CD4-positive, alpha-beta T cell (primary cell): ENCODE measurements at regions not wholly inside any gene's neighbourhood (a gene's known extent, or its start where the extent isn't known, plus 50 kb on each side); places are given as distances from the start of the nearest gene placed in this dataset.
A peak's percentile ranks its signal among the peaks of the same experiment; 100 is the strongest.
"Not testable (repeated sequence)": the region's sequence is repeated elsewhere in the genome, so short reads cannot be mapped to it uniquely, and the experiment has no call there.

Experiments
- ATAC-seq: fragments of 200-7000 bp; cut with Tn5 transposase; one replicate; pipeline ENCODE4 v1.10.0; 2022; ENCODE audit warnings: mild to moderate bottlenecking; ENCODE audit not compliant: poor library complexity
- CTCF ChIA-PET: fragments of 350-600 bp; sonication (Branson Sonifier 250); formaldehyde crosslinking; loops from one replicate; lab custom pipeline; 2021; ENCODE audit warnings: antibody characterized with exemption, inconsistent platforms; lab: Charles Lee
- POLR2A ChIA-PET: fragments of 350-600 bp; sonication (Branson Sonifier 250); formaldehyde crosslinking; loops from one replicate; lab custom pipeline; 2021; ENCODE audit warnings: antibody characterized with exemption, inconsistent platforms; lab: Charles Lee
- DNase-seq, 14 experiments: peaks; one replicate each; pipeline ENCODE4 v3.0.0-alpha.2; 2013 to 2020; ENCODE audit warnings: mixed read lengths in 2 of 14
- H3K27ac ChIP-seq, 2 donors: one replicate each; pipeline versions ENCODE4 v1.5.1 to v1.7.0; 2013; ENCODE audit warnings: low read length in 2 of 2, low read depth in 1 of 2, mild to moderate bottlenecking in 1 of 2
- H3K27me3 ChIP-seq, 2 experiments: 1 replicate in 1 of 2; 2 replicates in 1 of 2; pipeline versions ENCODE4 v1.6.1 to v1.7.0; 2013; ENCODE audit warnings: low read length in 2 of 2, control low read depth in 1 of 2, mild to moderate bottlenecking in 1 of 2, moderate library complexity in 1 of 2; ENCODE audit not compliant: insufficient read depth in 2 of 2, control insufficient read depth in 1 of 2
- H3K36me3 ChIP-seq: one replicate; pipeline ENCODE4 v1.6.1; 2013; ENCODE audit warnings: low read length, control low read depth; ENCODE audit not compliant: insufficient read depth
- H3K4me1 ChIP-seq: one replicate; pipeline ENCODE4 v1.6.1; 2013; ENCODE audit warnings: low read length, control low read depth; ENCODE audit not compliant: insufficient read depth
- H3K4me3 ChIP-seq: one replicate; pipeline ENCODE4 v1.5.1; 2013; ENCODE audit warnings: mild to moderate bottlenecking, low read length, moderate library complexity
- H3K9me3 ChIP-seq, 2 experiments: 1 replicate in 1 of 2; 2 replicates in 1 of 2; pipeline versions ENCODE4 v1.6.1 to v1.7.0; 2013; ENCODE audit warnings: low read length in 2 of 2, mild to moderate bottlenecking in 2 of 2, control low read depth in 1 of 2, moderate library complexity in 1 of 2; ENCODE audit not compliant: control insufficient read depth in 1 of 2, insufficient read depth in 1 of 2
- H3K27ac Mint-ChIP-seq: one replicate; pipeline ENCODE4 v1.8.0; 2020; ENCODE audit warnings: mixed read lengths
- H3K27me3 Mint-ChIP-seq: one replicate; pipeline ENCODE4 v1.8.0; 2021; ENCODE audit warnings: mixed read lengths
- H3K36me3 Mint-ChIP-seq: one replicate; pipeline ENCODE4 v1.8.0; 2021; ENCODE audit warnings: low read depth, mixed read lengths
- H3K4me1 Mint-ChIP-seq: one replicate; pipeline ENCODE4 v1.8.0; 2021; ENCODE audit warnings: low read depth, mixed read lengths
- H3K4me3 Mint-ChIP-seq: one replicate; pipeline ENCODE4 v1.8.0; 2020; ENCODE audit warnings: mild to moderate bottlenecking, mixed read lengths
- H3K9me3 Mint-ChIP-seq: one replicate; pipeline ENCODE4 v1.8.0; 2020; ENCODE audit warnings: mixed read lengths
- intact Hi-C, 2 experiments: fragments of 100-400 bp; cut with DNase I in 1 of 2; cut with micrococcal nuclease in 1 of 2; formaldehyde crosslinking; loops; one replicate each; pipeline versions ENCODE4 v1.15.1 to v1.9.0; 2023 to 2025; cut with DNase I, micrococcal nuclease
- TF ChIP-seq, protein P1 (sequence below): fragments of 200-600 bp; IDR thresholded peaks from one replicate; pipeline ENCODE4 v1.8.0; 2022; ENCODE audit warnings: antibody characterized with exemption, mild to moderate bottlenecking

DNA sequence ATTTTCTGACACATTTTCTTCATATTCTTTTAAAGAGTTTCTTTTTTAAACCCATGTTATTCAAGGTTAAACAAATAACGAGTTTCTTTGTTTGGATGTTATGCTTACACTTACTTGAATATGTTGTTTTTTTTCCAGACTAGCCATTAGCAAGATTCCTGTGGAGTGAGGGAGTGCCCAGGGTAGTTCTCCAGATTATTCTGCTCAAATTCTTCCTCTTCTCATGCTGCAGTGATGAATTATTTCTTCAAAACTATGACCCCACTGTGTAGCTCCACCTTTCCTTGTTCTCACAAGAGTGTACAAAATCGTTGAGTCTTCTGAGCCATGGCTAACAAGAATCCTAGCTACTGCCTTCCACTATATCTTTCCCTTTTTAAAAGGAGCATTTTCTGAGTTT lies 134.1 kb upstream of the ELOVL6 start:
- Mint-ChIP-seq H3K9me3 (no peaks in the 10 kb centered on the region), H3K36me3 (no peaks in the 10 kb centered on the region), H3K4me3 (no peak overlapping the region), H3K27me3 (peaks cover 47% of the 10 kb centered on the region), H3K27ac (no peak overlapping the region), H3K4me1 (no peaks in the 10 kb centered on the region)
- ChIA-PET CTCF (no interaction called here), POLR2A (no interaction called here)
- Histone ChIP-seq H3K27ac (no peak overlapping the region), H3K27me3 (peaks cover 0 to 5% of the 10 kb centered on the region in 2 experiments), H3K4me3 (no peak overlapping the region), H3K36me3 (no peaks in the 10 kb centered on the region), H3K4me1 (no peaks in the 10 kb centered on the region), H3K9me3 (peaks cover 0 to 9% of the 10 kb centered on the region in 2 experiments)
- DNase-seq (no peak), ATAC-seq (no peak)
- intact Hi-C loops, result no loop called here
- TF ChIP-seq, protein P1, sequence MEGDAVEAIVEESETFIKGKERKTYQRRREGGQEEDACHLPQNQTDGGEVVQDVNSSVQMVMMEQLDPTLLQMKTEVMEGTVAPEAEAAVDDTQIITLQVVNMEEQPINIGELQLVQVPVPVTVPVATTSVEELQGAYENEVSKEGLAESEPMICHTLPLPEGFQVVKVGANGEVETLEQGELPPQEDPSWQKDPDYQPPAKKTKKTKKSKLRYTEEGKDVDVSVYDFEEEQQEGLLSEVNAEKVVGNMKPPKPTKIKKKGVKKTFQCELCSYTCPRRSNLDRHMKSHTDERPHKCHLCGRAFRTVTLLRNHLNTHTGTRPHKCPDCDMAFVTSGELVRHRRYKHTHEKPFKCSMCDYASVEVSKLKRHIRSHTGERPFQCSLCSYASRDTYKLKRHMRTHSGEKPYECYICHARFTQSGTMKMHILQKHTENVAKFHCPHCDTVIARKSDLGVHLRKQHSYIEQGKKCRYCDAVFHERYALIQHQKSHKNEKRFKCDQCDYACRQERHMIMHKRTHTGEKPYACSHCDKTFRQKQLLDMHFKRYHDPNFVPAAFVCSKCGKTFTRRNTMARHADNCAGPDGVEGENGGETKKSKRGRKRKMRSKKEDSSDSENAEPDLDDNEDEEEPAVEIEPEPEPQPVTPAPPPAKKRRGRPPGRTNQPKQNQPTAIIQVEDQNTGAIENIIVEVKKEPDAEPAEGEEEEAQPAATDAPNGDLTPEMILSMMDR, result no peak

DNA sequence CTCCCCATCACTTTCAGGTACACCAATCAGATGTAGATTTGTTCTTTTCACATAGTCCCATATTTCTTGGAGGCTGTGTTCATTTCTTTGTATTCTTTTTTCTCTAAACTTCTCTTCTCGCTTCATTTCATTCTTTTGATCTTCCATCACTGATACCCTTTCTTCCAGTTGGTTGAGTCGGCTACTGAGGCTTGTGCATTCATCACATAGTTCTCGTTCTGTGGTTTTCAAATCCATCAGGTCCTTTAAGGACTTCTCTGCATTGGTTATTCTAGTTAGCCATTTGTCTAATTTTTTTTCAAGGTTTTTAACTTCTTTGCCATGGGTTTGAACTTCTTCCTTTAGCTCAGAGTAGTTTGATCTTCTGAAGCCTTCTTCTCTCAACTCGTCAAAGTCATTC lies 128.0 kb upstream of the ELOVL6 start:
- H3K9me3 ChIP-seq, intact Hi-C loops, H3K27ac Mint-ChIP-seq, H3K4me3 Mint-ChIP-seq, H3K36me3 Mint-ChIP-seq, CTCF ChIA-PET, H3K9me3 Mint-ChIP-seq, H3K27me3 ChIP-seq, H3K27ac ChIP-seq, POLR2A ChIA-PET, H3K4me3 ChIP-seq, H3K4me1 Mint-ChIP-seq, DNase-seq, ATAC-seq, H3K36me3 ChIP-seq, H3K4me1 ChIP-seq: not testable (repeated sequence)
- H3K27me3 Mint-ChIP-seq, result peaks cover 34% of the 10 kb centered on the region

DNA sequence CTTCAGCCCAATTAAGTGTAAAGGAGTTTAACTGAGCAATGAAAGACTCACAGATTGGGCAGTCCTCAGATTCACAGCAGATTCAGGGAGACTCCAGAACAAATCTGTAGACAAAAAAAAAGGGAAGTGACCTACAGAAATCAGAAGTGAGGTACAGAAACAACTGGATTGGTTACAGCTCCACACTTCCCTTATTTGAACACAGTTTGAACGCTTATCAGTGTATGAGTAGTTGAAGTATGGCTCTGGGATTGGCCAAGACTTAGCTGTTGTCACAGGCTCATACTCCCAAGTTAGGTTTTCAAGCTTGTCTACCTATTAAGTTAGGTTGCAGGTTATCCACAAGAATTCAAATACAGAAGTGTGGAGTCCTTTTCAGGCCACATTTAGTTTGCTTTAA lies 112.4 kb upstream of the ELOVL6 start:
- ChIA-PET CTCF (no interaction called here), POLR2A (no interaction called here)
- intact Hi-C loops, result no loop called here
- no peaks in the 10 kb centered on the region for H3K4me1 ChIP-seq
- no peak overlapping the region for H3K27ac ChIP-seq
- ATAC-seq (no peak), DNase-seq (peak in 3 of 14 experiments; percentile 0 to 27 (median 17))
- no peak overlapping the region for H3K4me3 ChIP-seq
- Mint-ChIP-seq H3K36me3 (no peaks in the 10 kb centered on the region), H3K9me3 (no peaks in the 10 kb centered on the region), H3K27ac (no peak overlapping the region), H3K4me3 (no peak overlapping the region), H3K4me1 (no peaks in the 10 kb centered on the region), H3K27me3 (peaks cover 9% of the 10 kb centered on the region)
- H3K9me3 ChIP-seq, result no peaks in the 10 kb centered on the region
- H3K36me3 ChIP-seq, result no peaks in the 10 kb centered on the region
- H3K27me3 ChIP-seq, result no peaks in the 10 kb centered on the region
- TF ChIP-seq, protein P1, result no peak

DNA sequence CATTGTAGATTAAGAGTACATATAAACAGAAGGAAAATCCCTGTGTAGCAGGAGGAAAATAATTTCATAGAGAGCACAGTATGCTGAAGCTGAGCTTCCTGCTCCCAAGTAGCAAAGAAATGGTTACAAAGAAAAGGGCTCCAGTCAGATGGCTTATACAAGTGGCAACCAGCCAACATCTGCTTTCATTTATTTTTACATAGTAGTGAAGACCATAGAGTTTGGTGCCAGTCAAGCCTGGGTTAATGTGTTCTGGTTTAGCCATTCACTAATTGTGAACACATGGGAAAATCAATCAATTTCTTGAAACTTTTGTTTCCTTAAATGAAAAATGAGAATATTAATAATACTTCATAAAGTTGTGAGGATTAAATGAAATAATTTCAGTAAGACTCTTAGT lies 111.3 kb upstream of the ELOVL6 start:
- TF ChIP-seq, protein P1, result no peak
- intact Hi-C loops, result no loop called here
- no peaks in the 10 kb centered on the region for H3K36me3 ChIP-seq
- Mint-ChIP-seq H3K9me3 (no peaks in the 10 kb centered on the region), H3K36me3 (no peaks in the 10 kb centered on the region), H3K27me3 (peaks cover 8% of the 10 kb centered on the region), H3K27ac (no peak overlapping the region), H3K4me1 (no peaks in the 10 kb centered on the region), H3K4me3 (no peak overlapping the region)
- no peaks in the 10 kb centered on the region for H3K27me3 ChIP-seq
- H3K4me1 ChIP-seq, result no peaks in the 10 kb centered on the region
- H3K9me3 ChIP-seq, result no peaks in the 10 kb centered on the region
- no peak for DNase-seq
- ChIA-PET POLR2A (no interaction called here), CTCF (no interaction called here)
- H3K4me3 ChIP-seq, result no peak overlapping the region
- no peak for ATAC-seq
- no peak overlapping the region for H3K27ac ChIP-seq
